HCT116 (cell line): ENCODE measurements at regions not wholly inside any gene's neighbourhood (a gene's known extent, or its start where the extent isn't known, plus 50 kb on each side); places are given as distances from the start of the nearest gene placed in this dataset.

Experiments
- CEBPB ChIP-seq: IDR thresholded peaks from 2 replicates; pipeline ENCODE4 v1.6.1; 2012; ENCODE audit warnings: low read depth
- CTCF ChIP-seq, 3 experiments: fragments of 200-600 bp in 1 of 3; sonication (generic) in 1 of 3; IDR thresholded peaks in 2 of 3; conservative IDR thresholded peaks in 1 of 3; 2 replicates each; pipeline ENCODE4 v1.5.1; 2012 to 2017; ENCODE audit warnings: low read depth in 2 of 3, low read length in 2 of 3, antibody characterized with exemption in 1 of 3, borderline replicate concordance in 1 of 3, control low read depth in 1 of 3, mild to moderate bottlenecking in 1 of 3, mixed read lengths in 1 of 3, mixed run types in 1 of 3, moderate library complexity in 1 of 3; ENCODE audit not compliant: insufficient read depth in 1 of 3
- EZH2 ChIP-seq: fragments of 200-600 bp; sonication (generic); IDR thresholded peaks from 2 replicates; pipeline ENCODE4 v1.6.1; 2017; ENCODE audit warnings: antibody characterized with exemption, mixed run types
- JUND ChIP-seq: IDR thresholded peaks from 2 replicates; pipeline ENCODE4 v1.6.1; 2012
- MAX ChIP-seq: IDR thresholded peaks from 2 replicates; pipeline ENCODE4 v1.6.1; 2012
- POLR2A ChIP-seq: IDR thresholded peaks from 2 replicates; pipeline ENCODE4 v1.7.0; 2011; ENCODE audit warnings: borderline replicate concordance; ENCODE audit not compliant: insufficient read depth, insufficient read length; ENCODE audit errors: extremely low read depth
- POLR2AphosphoS5 ChIP-seq: IDR thresholded peaks from 2 replicates; pipeline ENCODE4 v1.6.1; 2011; ENCODE audit warnings: mild to moderate bottlenecking, low read depth, low read length, moderate library complexity
- RAD21 ChIP-seq: IDR thresholded peaks from 2 replicates; pipeline ENCODE4 v1.6.1; 2012; ENCODE audit warnings: low read depth, mild to moderate bottlenecking
- SP1 ChIP-seq: IDR thresholded peaks from 2 replicates; pipeline ENCODE4 v1.6.1; 2012; ENCODE audit warnings: low read depth

GRCh38 chr14:83312511-83312910, 1778.9 kb upstream of the SEL1L start:
- no peak for TF ChIP-seq RAD21
- TF ChIP-seq CTCF (IDR thresholded peaks at IDR 0.05 in 2 of 3, conservative IDR thresholded peaks at IDR 0.05 in 1 of 3; ENCODE audit: borderline replicate concordance in 1 of 3, insufficient read depth in 1 of 3, low read depth in 2 of 3, low read length in 2 of 3): no peak
- TF ChIP-seq POLR2AphosphoS5: no peak
- no peak for TF ChIP-seq CEBPB
- TF ChIP-seq POLR2A: no peak
- no peak for TF ChIP-seq EZH2
- no peak for TF ChIP-seq MAX
- no peak for TF ChIP-seq JUND
- TF ChIP-seq SP1: no peak
